ENCODE measurements at regions not wholly inside any gene's neighbourhood (a gene's known extent, or its start where the extent isn't known, plus 50 kb on each side); places are given as distances from the start of the nearest gene placed in this dataset.

- DNase-seq (ENCODE audit: low read depth): no peak
- no peak overlapping the region for H3K4me3 ChIP-seq (ENCODE audit: low read length)
- no peak for TF ChIP-seq CTCF (conservative IDR thresholded peaks at IDR 0.05; ENCODE audit: low read depth, low read length)
Observed at GRCh38 chr4:30959781-30960485, 239.8 kb downstream of the PCDH7 start.

GRCh38 chr4:30962939-30963338, 242.8 kb downstream of the PCDH7 start:
- no peak for TF ChIP-seq CTCF (conservative IDR thresholded peaks at IDR 0.05; ENCODE audit: low read depth, low read length)
- peak; percentile 73 for DNase-seq (ENCODE audit: low read depth)
- H3K4me3 ChIP-seq (ENCODE audit: low read length): no peak overlapping the region

GRCh38 chr4:30968926-30969325, 248.8 kb downstream of the PCDH7 start:
- no peak for TF ChIP-seq CTCF (conservative IDR thresholded peaks at IDR 0.05; ENCODE audit: low read depth, low read length)
- no peak overlapping the region for H3K4me3 ChIP-seq (ENCODE audit: low read length)
- DNase-seq (ENCODE audit: low read depth): no peak

GRCh38 chr4:30972542-30972941, 252.4 kb downstream of the PCDH7 start:
- DNase-seq (ENCODE audit: low read depth): no peak
- no peak overlapping the region for H3K4me3 ChIP-seq (ENCODE audit: low read length)
- TF ChIP-seq CTCF (conservative IDR thresholded peaks at IDR 0.05; ENCODE audit: low read depth, low read length): no peak

GRCh38 chr4:30973993-30974392, 253.8 kb downstream of the PCDH7 start:
- DNase-seq (ENCODE audit: low read depth): no peak
- no peak for TF ChIP-seq CTCF (conservative IDR thresholded peaks at IDR 0.05; ENCODE audit: low read depth, low read length)
- no peak overlapping the region for H3K4me3 ChIP-seq (ENCODE audit: low read length)

GRCh38 chr4:30979402-30979801, 259.2 kb downstream of the PCDH7 start:
- TF ChIP-seq CTCF (conservative IDR thresholded peaks at IDR 0.05; ENCODE audit: low read depth, low read length): no peak
- no peak overlapping the region for H3K4me3 ChIP-seq (ENCODE audit: low read length)
- DNase-seq (ENCODE audit: low read depth): no peak

GRCh38 chr4:30989508-30989907, 269.3 kb downstream of the PCDH7 start:
- TF ChIP-seq CTCF (conservative IDR thresholded peaks at IDR 0.05; ENCODE audit: low read depth, low read length): no peak
- DNase-seq (ENCODE audit: low read depth): no peak
- H3K4me3 ChIP-seq (ENCODE audit: low read length): no peak overlapping the region

Data from retinal pigment epithelial cell (primary cell).